Cerebellar cortex (tissue), 1 donor: ENCODE measurements at regions not wholly inside any gene's neighbourhood (a gene's known extent, or its start where the extent isn't known, plus 50 kb on each side); places are given as distances from the start of the nearest gene placed in this dataset.

Experiments used
- DNase-seq: peaks from one replicate; pipeline ENCODE4 v3.0.0-alpha.2; 2015; ENCODE audit warnings: low spot score

- DNase-seq, result no peak
Observed at GRCh38 chr15:47213883-47214282, 503.4 kb upstream of the SEMA6D start.

DNA sequence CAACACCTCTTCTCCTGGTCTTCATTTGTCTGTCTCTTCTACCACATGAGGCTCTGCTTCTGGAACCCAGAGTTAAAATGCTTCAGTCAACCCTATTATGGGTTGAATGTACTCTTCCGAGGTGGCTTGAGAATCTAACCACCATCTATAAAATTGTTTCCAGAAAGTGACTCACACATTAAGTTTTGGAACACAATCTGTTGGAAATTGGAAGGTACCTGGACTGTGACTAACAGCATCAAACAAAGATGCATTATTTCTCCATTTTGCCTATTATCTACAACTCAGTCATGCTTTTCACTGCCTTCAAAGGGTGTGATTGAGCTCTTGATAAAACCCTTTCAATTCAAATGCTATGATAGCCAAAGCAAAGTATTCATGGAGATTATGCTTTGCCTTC, 499.0 kb upstream of the SEMA6D start:
- DNase-seq, result no peak

- no peak for DNase-seq
Observed at GRCh38 chr15:47244361-47244760, 472.9 kb upstream of the SEMA6D start.

DNA sequence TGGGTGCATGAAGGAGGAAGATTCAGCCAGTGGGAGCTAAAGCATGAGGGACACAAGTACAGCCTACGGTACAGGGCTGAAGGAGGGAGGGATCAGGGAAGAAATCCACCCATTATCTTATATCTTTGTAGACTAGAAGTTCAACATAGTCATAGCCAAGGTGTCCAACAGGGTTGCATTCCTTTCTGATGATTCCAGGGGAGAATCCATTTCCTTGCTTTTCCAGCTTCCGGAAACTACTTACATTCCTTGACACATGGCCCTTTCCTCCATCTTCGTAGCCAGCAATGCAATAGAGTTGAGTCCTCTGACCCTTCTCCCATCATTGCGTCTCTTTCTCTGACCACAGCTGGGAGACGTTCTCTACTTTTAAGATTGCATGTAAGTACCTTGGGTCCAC, 471.0 kb upstream of the SEMA6D start:
- DNase-seq, result no peak

- DNase-seq, result no peak
Observed at GRCh38 chr15:47258521-47258920, 458.8 kb upstream of the SEMA6D start.

GRCh38 chr15:47265686-47266085, 451.6 kb upstream of the SEMA6D start:
- DNase-seq, result no peak

DNA sequence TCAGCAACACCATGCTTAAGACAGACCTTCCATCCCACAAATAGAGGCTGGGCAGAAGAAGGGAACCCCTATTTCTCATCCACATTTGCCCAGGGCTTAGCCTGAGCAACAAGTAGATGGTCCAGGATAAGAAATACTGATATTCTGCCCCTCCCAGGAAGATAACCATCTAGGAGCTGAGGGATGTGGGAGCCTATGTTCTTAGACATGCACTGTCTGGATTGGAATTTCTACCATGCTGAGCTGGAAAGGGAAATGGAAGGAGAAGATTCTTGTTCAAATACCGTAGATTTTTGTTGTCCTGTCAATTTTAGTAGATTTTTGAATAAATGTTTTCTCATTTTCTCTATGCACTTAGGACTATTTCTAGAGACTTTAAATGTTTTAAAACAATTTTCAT, 450.7 kb upstream of the SEMA6D start:
- no peak for DNase-seq

DNA sequence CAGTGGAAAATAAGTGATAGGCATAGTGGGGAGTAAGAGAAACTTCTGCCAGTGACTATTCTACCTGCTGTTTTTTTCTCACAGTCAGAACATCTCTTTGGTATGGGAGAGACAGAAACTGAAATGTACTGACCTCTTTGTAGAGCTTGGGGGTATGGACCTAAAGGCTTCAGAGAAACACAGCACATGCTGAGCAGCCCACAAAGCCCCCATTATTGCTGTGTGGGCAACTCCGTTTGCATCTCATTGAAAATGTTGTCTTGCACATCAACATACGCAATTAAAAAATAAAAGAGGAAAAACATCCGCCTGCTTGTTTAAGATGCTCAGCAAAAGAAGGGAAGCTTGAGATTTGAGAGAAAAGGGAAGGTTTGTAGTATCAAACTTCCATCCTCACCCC, 443.4 kb upstream of the SEMA6D start:
- DNase-seq, result no peak

DNA sequence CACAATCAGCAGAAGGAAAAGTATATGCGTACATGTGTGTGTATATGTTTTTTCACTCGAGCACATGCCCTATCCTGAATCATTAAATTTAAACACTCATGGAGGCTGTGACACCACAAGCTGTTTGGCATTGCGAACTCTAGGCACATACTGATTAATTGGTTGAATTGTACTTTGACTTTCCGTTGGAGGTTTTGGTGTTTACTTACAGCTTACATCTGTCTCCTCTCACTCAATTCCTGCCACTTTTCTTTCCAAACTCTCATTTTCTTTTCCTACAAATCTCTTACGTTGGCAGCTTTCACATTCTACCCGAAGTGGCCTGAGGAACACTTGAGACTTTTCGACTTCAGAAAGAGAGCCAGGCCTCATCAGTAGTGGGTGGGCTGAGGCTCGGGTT, 434.1 kb upstream of the SEMA6D start:
- DNase-seq, result no peak

- no peak for DNase-seq
Observed at GRCh38 chr15:47288794-47289193, 428.5 kb upstream of the SEMA6D start.

DNA sequence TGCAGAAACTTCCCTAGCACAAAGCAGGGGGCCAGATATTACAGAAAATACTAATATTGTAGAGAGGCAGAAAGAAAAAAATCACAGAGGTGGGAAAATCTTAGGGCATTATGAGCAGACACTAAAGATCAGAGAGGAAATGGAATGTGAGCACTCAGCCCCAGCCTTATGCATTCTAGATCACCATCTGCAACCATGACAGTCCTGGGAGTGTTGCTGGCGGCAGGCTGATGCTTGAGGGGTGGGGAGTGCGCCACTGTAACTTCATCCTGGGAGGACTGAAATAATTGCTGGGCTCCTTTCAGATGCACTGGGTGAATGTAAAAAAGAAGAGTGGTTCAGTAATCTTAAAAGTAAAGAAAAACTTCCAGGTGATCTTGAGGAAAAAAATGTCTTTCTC, 427.6 kb upstream of the SEMA6D start:
- no peak for DNase-seq

DNA sequence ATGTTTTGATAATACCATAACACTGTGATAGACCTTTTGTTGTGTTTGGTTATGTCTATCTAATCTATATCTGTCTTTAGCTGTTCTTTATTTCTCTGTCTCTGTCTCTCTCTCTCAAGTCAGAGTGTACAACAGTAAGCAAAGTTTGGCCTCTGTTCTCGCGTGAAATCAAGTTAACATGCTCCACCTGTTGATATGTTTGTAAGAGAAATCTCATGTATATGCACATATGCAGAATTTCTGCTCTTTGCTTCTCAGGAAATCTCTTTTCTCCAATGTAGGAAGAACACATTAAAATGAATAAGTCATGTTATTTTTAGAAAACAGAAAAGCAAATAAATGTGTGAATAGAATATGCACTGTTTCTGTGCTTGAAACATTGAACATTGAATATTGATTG, 425.5 kb upstream of the SEMA6D start:
- DNase-seq, result no peak

- no peak for DNase-seq
Observed at GRCh38 chr15:47292638-47293190, 424.6 kb upstream of the SEMA6D start.

- peak; percentile 4 for DNase-seq
Observed at GRCh38 chr15:47293466-47294162, 423.7 kb upstream of the SEMA6D start.

DNA sequence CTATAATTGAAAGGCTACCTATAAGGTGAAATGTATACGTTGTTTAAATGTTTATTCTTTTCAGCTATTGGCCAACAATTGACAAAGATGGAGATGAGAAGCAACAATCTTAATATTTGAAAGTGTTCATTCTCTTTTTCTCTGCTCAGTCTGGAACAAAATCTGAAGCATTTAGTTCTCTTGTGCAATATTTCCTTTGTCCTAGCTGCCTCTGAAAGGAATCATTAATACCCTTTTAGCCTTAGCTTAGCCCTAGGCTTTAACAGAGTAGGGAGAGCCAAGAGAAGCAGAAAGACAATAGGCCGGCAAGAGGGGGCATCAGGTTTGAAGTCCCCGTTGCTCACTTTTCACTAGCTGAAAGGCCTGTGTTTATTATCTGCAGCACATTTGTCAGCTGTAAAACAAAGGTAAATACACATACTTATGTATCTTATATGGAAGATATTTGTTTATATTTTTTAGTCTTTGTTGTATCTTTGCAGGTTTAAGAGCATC, 422.5 kb upstream of the SEMA6D start:
- no peak for DNase-seq

- DNase-seq, result no peak
Observed at GRCh38 chr15:47296881-47297280, 420.4 kb upstream of the SEMA6D start.

DNA sequence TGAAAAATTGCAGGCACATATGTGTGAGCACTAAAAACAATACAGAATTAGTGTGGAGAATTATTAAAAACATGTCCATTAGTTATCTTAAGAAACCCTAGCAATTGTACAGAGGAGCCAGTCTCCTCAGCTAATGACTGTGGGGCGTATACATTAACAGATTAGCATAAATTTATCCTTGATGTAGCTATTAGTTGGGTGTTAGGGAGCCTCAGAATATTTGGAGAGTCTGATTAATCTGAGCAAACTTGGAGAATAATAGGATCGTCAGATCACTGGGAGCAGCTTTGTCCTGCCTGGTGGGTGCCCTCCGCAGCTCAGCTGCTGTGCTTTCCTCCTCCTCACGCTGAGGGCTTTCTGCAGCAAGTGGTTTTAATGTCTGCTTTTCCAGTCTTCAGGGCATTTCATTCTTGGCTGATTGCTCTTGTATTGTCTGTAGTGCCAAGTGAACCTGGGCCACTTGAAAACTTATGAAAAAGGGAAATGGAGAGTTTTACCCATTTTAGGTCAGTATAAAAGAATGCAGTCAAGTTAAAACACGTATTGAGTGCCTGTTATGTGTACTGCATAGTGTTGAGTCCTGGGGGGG, 417.4 kb upstream of the SEMA6D start:
- no peak for DNase-seq

- no peak for DNase-seq
Observed at GRCh38 chr15:47300596-47300995, 416.7 kb upstream of the SEMA6D start.

DNA sequence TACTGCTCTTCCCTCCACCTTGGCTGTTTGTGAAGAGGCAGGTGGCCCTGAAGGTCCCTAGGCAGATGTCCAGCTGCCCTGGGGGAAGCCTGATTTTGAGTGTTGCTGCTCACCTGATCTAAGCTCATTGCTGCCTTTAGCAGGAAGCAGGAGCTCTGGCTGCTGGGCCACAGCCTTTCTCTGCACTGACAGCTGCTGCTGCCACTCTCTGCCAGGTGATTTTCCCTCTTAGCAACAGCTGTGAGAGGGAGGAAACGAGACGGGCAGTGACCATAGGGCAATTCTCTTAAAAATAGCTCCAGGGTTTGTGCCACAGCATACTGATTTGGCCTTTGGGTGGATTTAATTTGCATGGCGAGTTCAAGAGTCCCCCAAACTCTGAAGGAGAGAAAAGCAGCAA, 415.8 kb upstream of the SEMA6D start:
- DNase-seq, result no peak

GRCh38 chr15:47304656-47305055, 412.6 kb upstream of the SEMA6D start:
- no peak for DNase-seq

DNA sequence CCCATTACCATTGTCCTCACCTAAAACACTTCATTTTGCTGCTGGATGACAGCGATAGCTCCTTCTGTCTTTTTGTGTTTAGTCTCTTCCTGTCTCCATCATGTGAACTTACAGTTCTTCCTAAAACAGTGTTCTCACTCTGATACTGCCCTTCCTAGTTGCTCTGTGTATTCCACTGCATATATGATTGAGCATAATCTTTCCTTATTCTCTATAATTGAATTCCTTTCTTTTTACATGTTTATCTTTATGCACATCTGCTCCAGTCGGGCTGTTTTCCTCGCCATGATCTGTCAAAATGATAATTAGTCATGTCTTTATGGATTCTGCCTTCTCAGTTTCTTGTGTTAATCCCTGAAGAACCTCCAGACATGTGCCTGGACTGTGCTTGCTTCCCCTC, 405.1 kb upstream of the SEMA6D start:
- DNase-seq, result no peak

DNA sequence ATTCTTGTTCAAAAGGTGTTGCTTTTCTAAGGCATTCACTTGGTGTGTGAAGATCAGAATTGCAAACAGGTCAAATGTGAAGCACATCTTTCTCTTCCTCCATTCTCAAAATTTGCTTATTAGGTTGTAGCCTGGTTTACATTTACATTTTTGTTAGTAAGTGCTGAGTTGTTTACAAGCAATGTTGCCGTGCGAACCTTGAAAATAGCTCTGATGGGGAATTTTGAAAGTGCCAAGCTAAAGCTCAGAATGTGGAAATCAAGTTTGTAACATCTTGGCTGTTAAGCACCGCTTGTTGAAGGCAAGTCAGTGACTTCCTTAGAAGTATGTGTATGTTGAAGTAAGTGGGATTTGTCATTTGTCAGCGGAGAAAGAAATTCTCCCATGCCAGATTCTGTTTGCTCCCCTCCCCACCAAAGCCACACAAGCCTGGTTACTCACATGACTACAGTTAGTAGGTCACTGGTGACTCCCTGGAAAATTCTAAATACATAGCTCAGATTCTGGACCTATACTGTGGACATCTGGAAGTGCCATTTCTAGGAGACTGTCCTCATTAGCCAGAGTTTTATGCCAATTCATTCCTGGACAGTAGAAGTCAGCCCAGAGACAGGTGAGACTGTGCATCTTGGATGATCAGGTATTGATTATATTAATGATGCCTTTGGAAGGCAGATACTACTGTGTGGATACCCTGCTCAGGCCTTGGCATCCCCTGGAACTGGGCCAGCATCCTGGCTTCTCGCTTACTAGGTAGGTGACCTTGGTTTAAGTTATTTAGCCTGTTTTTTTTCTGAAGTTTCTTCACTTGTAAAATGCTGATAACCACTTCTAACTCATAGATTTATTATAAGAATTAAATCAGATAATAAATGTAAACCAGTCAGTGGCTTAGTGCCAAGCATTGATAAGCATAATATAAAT, 390.6 kb upstream of the SEMA6D start:
- DNase-seq, result no peak
